SK-N-SH (cell line): ENCODE measurements at regions not wholly inside any gene's neighbourhood (a gene's known extent, or its start where the extent isn't known, plus 50 kb on each side); places are given as distances from the start of the nearest gene placed in this dataset.

Source experiments
- CTCF ChIA-PET: fragments of 300-600, 350-600 bp; formaldehyde crosslinking; extraction: SDS; loops from one replicate; lab custom pipeline; 2021; lab: Yijun Ruan, JAX
- POLR2A ChIA-PET: fragments of 350-600 bp; sonication (Branson Sonifier 250); formaldehyde crosslinking; extraction: SDS; loops from one replicate; lab custom pipeline; 2020; ENCODE audit warnings: antibody characterized with exemption, inconsistent platforms; lab: Yijun Ruan, JAX
- DNase-seq: peaks from one replicate; pipeline ENCODE4 v3.0.0; 2012
- H2AFZ ChIP-seq: fragments of 200-600 bp; sonication (generic); 2 replicates; pipeline ENCODE4 v1.8.1; 2016; ENCODE audit warnings: antibody characterized with exemption, mild to moderate bottlenecking, low read depth
- H3F3A ChIP-seq: fragments of 200-600 bp; sonication (generic); replicated peaks from 2 replicates; pipeline ENCODE3; 2016; ENCODE audit warnings: antibody characterized with exemption, mild to moderate bottlenecking; ENCODE audit not compliant: insufficient read depth
- H3K27ac ChIP-seq, 2 experiments: fragments of 200-500 bp in 1 of 2; fragments of 200-600 bp in 1 of 2; sonication (Bioruptor generic) in 1 of 2; sonication (generic), shearing (Covaris generic) in 1 of 2; 2 replicates each; pipeline versions ENCODE4 v1.5.1 to v1.6.1; 2014 to 2016; ENCODE audit warnings: low read depth in 2 of 2, inconsistent platforms in 1 of 2, low read length in 1 of 2, mild to moderate bottlenecking in 1 of 2, mixed read lengths in 1 of 2
- H3K27me3 ChIP-seq: fragments of 200-600 bp; sonication (generic), shearing (Covaris generic); 2 replicates; pipeline ENCODE4 v1.6.1; 2016; ENCODE audit warnings: mixed run types; ENCODE audit not compliant: insufficient read depth
- H3K36me3 ChIP-seq, 2 experiments: fragments of 200-500 bp in 1 of 2; fragments of 200-600 bp in 1 of 2; sonication (Bioruptor generic) in 1 of 2; sonication (generic) in 1 of 2; replicated peaks in 1 of 2; 2 replicates each; pipeline versions ENCODE3 to v1.5.1; 2014 to 2016; ENCODE audit warnings: low read length in 1 of 2, mild to moderate bottlenecking in 1 of 2; ENCODE audit not compliant: insufficient read depth in 2 of 2, control insufficient read depth in 1 of 2
- H3K4me1 ChIP-seq, 2 experiments: fragments of 200-500 bp in 1 of 2; fragments of 200-600 bp in 1 of 2; sonication (Bioruptor generic) in 1 of 2; sonication (generic), shearing (Covaris generic) in 1 of 2; 2 replicates each; pipeline versions ENCODE4 v1.5.1 to v1.6.1; 2014 to 2016; ENCODE audit warnings: low read depth in 1 of 2, low read length in 1 of 2, mixed run types in 1 of 2; ENCODE audit not compliant: insufficient read depth in 2 of 2, control insufficient read depth in 1 of 2
- H3K4me2 ChIP-seq: fragments of 200-600 bp; sonication (generic), shearing (Covaris generic); 2 replicates; pipeline ENCODE4 v1.6.1; 2017; ENCODE audit warnings: mixed run types
- H3K4me3 ChIP-seq, 2 experiments: fragments of 200-500 bp in 1 of 2; fragments of 200-600 bp in 1 of 2; sonication (Bioruptor generic) in 1 of 2; sonication (generic), shearing (Covaris generic) in 1 of 2; 2 replicates each; pipeline versions ENCODE4 v1.5.1 to v1.8.1; 2014 to 2016; ENCODE audit warnings: low read depth in 2 of 2, inconsistent platforms in 1 of 2, low read length in 1 of 2, mild to moderate bottlenecking in 1 of 2, mixed read lengths in 1 of 2, moderate library complexity in 1 of 2
- H3K79me2 ChIP-seq: fragments of 200-600 bp; sonication (generic); 2 replicates; pipeline ENCODE4 v1.8.1; 2017; ENCODE audit warnings: mild to moderate bottlenecking; ENCODE audit not compliant: insufficient read depth
- H3K9ac ChIP-seq: fragments of 200-600 bp; sonication (generic); 2 replicates; pipeline ENCODE4 v1.6.1; 2017; ENCODE audit warnings: mixed run types
- H3K9me2 ChIP-seq: fragments of 200-600 bp; sonication (generic); 2 replicates; pipeline ENCODE4 v1.6.1; 2017; ENCODE audit warnings: mixed run types
- H3K9me3 ChIP-seq: fragments of 200-600 bp; sonication (generic); 2 replicates; pipeline ENCODE4 v1.6.1; 2017; ENCODE audit warnings: mixed run types, mild to moderate bottlenecking, moderate library complexity
- H4K20me1 ChIP-seq: fragments of 200-600 bp; sonication (generic); 2 replicates; pipeline ENCODE4 v1.6.1; 2017; ENCODE audit warnings: mild to moderate bottlenecking, mixed run types; ENCODE audit not compliant: insufficient read depth
- CHD2 ChIP-seq: fragments of 150-350 bp; IDR thresholded peaks from 2 replicates; pipeline ENCODE4 v1.6.1; 2018; ENCODE audit warnings: low read length; ENCODE audit not compliant: partially characterized antibody
- ELF1 ChIP-seq: IDR thresholded peaks from 2 replicates; pipeline ENCODE4 v1.4.0; 2012
- EP300 ChIP-seq, 2 experiments: IDR thresholded peaks; 2 replicates each; pipeline versions ENCODE4 v1.4.0 to v1.6.1; 2012; ENCODE audit warnings: borderline replicate concordance in 1 of 2, low read depth in 1 of 2, low read length in 1 of 2
- FOXJ3 ChIP-seq: sonication (generic); formaldehyde crosslinking; IDR thresholded peaks from 2 replicates; pipeline ENCODE4 v1.5.1; 2020; ENCODE audit warnings: mild to moderate bottlenecking, missing genetic modification reagents
- FOXM1 ChIP-seq: IDR thresholded peaks from 2 replicates; pipeline ENCODE4 v1.4.0; 2012; ENCODE audit warnings: low read depth, mild to moderate bottlenecking
- JUND ChIP-seq: IDR thresholded peaks from 2 replicates; pipeline ENCODE4 v1.4.0; 2012
- MEF2A ChIP-seq: IDR thresholded peaks from 2 replicates; pipeline ENCODE4 v1.4.0; 2012; ENCODE audit warnings: low read depth, borderline replicate concordance
- MXI1 ChIP-seq: IDR thresholded peaks from 2 replicates; pipeline ENCODE4 v1.6.1; 2012; ENCODE audit warnings: mild to moderate bottlenecking, low read depth, low read length, improper control_type of control experiment
- NFIC ChIP-seq: IDR thresholded peaks from 2 replicates; pipeline ENCODE4 v1.4.0; 2012; ENCODE audit warnings: borderline replicate concordance
- NRF1 ChIP-seq: IDR thresholded peaks from 2 replicates; pipeline ENCODE4 v1.6.1; 2012; ENCODE audit warnings: low read depth, mild to moderate bottlenecking, low read length
- POLR2AphosphoS5 ChIP-seq: IDR thresholded peaks from 2 replicates; pipeline ENCODE4 v1.6.1; 2012; ENCODE audit warnings: low read depth, low read length
- RFX5 ChIP-seq: IDR thresholded peaks from 2 replicates; pipeline ENCODE4 v1.6.1; 2012; ENCODE audit warnings: mild to moderate bottlenecking, improper control_type of control experiment, low read length
- SIN3A ChIP-seq: IDR thresholded peaks from 2 replicates; pipeline ENCODE4 v1.6.1; 2012; ENCODE audit warnings: low read depth, mild to moderate bottlenecking, low read length, moderate library complexity, borderline replicate concordance
- SMC3 ChIP-seq: IDR thresholded peaks from 2 replicates; pipeline ENCODE4 v1.6.1; 2012; ENCODE audit warnings: low read depth, low read length, improper control_type of control experiment
- TCF12 ChIP-seq: IDR thresholded peaks from 2 replicates; pipeline ENCODE4 v1.4.0; 2012
- TEAD4 ChIP-seq: IDR thresholded peaks from 2 replicates; pipeline ENCODE4 v1.4.0; 2012; ENCODE audit warnings: mild to moderate bottlenecking, borderline replicate concordance; ENCODE audit not compliant: insufficient read depth
- YY1 ChIP-seq: IDR thresholded peaks from 2 replicates; pipeline ENCODE4 v1.4.0; 2012; ENCODE audit warnings: low read depth, mild to moderate bottlenecking
- WGBS: methylation state at CpG from one replicate; pipeline ENCODE4 v1.1.6; 2017; ENCODE audit warnings: low lambda C conversion rate; 5-methylcytosine and 5-hydroxymethylcytosine counted together
- TF ChIP-seq, protein P1 (sequence below): IDR thresholded peaks from 2 replicates; pipeline ENCODE4 v1.4.0; 2012; ENCODE audit warnings: low read depth, borderline replicate concordance
- TF ChIP-seq, protein P2 (sequence below): IDR thresholded peaks from 2 replicates; pipeline ENCODE4 v1.6.1; 2012; ENCODE audit warnings: mild to moderate bottlenecking, low read depth, low read length, moderate library complexity
- TF ChIP-seq, protein P3 (sequence below): IDR thresholded peaks from 2 replicates; pipeline ENCODE4 v1.4.0; 2012; ENCODE audit warnings: low read depth, borderline replicate concordance
- TF ChIP-seq, protein P4 (sequence below): fragments of 150-350 bp; IDR thresholded peaks from 2 replicates; pipeline ENCODE4 v1.6.1; 2016; ENCODE audit warnings: mild to moderate bottlenecking, low read depth, low read length
- TF ChIP-seq, protein P5 (sequence below): IDR thresholded peaks from 2 replicates; pipeline ENCODE4; 2012
- TF ChIP-seq, protein P6 (sequence below): fragments of 150-350 bp; IDR thresholded peaks from 2 replicates; pipeline ENCODE4 v1.6.1; 2017; ENCODE audit warnings: antibody characterized with exemption, low read length, low read depth, borderline replicate concordance
- TF ChIP-seq, protein P7 (sequence below): IDR thresholded peaks from 2 replicates; pipeline ENCODE4 v1.4.0; 2012; ENCODE audit warnings: low read depth

DNA sequence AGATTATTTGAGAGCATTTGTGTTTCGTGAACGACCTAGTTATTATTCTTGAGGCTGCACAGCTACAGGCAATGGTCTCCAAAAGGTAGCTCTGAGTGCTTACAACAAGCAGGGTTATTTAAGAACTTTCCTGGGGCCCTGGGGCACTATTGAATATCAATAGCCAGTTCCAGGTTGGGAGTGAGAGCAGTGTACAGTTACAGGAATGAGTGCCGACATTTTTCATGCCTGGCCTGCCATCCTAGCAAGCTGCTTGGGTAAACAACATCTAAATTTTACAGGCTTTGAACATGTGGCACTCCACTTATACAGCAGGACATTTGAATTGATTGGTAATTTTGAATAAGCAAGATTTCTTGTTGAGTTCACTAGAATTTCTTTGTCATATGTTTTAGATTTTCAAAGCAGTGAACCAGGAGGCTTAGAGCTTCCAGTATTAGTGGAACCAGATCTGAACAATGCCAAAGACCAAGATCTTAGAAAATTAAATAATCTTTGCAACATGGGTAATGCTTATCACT lies 171.9 kb upstream of the GDNF start (continued):
- TF ChIP-seq, protein P1, sequence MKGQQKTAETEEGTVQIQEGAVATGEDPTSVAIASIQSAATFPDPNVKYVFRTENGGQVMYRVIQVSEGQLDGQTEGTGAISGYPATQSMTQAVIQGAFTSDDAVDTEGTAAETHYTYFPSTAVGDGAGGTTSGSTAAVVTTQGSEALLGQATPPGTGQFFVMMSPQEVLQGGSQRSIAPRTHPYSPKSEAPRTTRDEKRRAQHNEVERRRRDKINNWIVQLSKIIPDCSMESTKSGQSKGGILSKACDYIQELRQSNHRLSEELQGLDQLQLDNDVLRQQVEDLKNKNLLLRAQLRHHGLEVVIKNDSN, result no peak
- no peak for TF ChIP-seq FOXJ3 (CRISPR knock-in tag)
- no peak for TF ChIP-seq FOXM1
- no peak for TF ChIP-seq POLR2AphosphoS5
- no peak for TF ChIP-seq NFIC
- TF ChIP-seq YY1, result no peak
- TF ChIP-seq, protein P2, sequence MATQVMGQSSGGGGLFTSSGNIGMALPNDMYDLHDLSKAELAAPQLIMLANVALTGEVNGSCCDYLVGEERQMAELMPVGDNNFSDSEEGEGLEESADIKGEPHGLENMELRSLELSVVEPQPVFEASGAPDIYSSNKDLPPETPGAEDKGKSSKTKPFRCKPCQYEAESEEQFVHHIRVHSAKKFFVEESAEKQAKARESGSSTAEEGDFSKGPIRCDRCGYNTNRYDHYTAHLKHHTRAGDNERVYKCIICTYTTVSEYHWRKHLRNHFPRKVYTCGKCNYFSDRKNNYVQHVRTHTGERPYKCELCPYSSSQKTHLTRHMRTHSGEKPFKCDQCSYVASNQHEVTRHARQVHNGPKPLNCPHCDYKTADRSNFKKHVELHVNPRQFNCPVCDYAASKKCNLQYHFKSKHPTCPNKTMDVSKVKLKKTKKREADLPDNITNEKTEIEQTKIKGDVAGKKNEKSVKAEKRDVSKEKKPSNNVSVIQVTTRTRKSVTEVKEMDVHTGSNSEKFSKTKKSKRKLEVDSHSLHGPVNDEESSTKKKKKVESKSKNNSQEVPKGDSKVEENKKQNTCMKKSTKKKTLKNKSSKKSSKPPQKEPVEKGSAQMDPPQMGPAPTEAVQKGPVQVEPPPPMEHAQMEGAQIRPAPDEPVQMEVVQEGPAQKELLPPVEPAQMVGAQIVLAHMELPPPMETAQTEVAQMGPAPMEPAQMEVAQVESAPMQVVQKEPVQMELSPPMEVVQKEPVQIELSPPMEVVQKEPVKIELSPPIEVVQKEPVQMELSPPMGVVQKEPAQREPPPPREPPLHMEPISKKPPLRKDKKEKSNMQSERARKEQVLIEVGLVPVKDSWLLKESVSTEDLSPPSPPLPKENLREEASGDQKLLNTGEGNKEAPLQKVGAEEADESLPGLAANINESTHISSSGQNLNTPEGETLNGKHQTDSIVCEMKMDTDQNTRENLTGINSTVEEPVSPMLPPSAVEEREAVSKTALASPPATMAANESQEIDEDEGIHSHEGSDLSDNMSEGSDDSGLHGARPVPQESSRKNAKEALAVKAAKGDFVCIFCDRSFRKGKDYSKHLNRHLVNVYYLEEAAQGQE, result no peak

DNA sequence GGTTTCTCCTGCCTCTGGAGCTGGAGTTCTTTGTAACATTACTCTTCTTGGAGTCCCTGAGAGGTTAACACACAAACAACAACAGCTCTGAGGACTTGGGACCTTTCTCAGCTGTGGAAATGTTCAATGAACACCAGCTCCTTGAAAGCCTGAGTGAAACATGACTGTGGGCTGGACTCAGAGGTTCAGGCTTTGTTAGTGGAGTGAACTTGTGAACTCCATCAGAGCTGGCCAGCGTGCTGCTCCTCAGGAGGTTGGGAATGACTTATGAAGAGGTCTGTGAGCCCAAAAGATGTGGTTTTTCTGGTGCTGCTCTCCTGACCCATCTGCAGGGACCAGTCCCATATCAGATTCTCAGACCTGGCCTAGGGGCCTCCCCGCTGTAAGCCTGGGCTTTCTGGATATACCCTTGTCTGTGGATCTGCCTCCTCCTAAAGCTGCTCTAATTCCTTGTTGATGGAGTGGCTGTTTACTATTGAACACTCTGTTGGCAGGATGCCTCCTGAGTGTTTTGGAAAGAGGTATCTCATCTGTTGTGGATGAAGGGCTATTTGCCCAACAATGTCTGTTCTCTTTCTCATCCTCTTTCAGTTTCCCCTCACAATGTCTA lies 170.0 kb upstream of the GDNF start:
- ChIA-PET POLR2A (no interaction called here), CTCF (no interaction called here)
- H3K4me2 ChIP-seq, result no peak overlapping the region
- no peak for DNase-seq
- no peak overlapping the region for H3K9ac ChIP-seq
- no peaks in the 10 kb centered on the region for H3K9me2 ChIP-seq
- no peaks in the 10 kb centered on the region for H4K20me1 ChIP-seq
- 0% methylated on average over 2 of the region's 2 CpGs for WGBS
- H3K27ac ChIP-seq, result no peak overlapping the region
- no peak overlapping the region for H3K4me3 ChIP-seq
- peaks cover 32% of the 10 kb centered on the region; the same call in 1 of the 2 replicates for H3K27me3 ChIP-seq
- H3K36me3 ChIP-seq, result no peaks in the 10 kb centered on the region
- H3F3A ChIP-seq, result no peaks in the 10 kb centered on the region
- H2AFZ ChIP-seq, result no peak overlapping the region
- H3K4me1 ChIP-seq, result no peaks in the 10 kb centered on the region
- H3K9me3 ChIP-seq, result no peaks in the 10 kb centered on the region
- H3K79me2 ChIP-seq, result no peaks in the 10 kb centered on the region
- no peak for TF ChIP-seq MXI1
- TF ChIP-seq, protein P3, sequence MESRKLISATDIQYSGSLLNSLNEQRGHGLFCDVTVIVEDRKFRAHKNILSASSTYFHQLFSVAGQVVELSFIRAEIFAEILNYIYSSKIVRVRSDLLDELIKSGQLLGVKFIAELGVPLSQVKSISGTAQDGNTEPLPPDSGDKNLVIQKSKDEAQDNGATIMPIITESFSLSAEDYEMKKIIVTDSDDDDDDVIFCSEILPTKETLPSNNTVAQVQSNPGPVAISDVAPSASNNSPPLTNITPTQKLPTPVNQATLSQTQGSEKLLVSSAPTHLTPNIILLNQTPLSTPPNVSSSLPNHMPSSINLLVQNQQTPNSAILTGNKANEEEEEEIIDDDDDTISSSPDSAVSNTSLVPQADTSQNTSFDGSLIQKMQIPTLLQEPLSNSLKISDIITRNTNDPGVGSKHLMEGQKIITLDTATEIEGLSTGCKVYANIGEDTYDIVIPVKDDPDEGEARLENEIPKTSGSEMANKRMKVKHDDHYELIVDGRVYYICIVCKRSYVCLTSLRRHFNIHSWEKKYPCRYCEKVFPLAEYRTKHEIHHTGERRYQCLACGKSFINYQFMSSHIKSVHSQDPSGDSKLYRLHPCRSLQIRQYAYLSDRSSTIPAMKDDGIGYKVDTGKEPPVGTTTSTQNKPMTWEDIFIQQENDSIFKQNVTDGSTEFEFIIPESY, result no peak
- TF ChIP-seq, protein P4, sequence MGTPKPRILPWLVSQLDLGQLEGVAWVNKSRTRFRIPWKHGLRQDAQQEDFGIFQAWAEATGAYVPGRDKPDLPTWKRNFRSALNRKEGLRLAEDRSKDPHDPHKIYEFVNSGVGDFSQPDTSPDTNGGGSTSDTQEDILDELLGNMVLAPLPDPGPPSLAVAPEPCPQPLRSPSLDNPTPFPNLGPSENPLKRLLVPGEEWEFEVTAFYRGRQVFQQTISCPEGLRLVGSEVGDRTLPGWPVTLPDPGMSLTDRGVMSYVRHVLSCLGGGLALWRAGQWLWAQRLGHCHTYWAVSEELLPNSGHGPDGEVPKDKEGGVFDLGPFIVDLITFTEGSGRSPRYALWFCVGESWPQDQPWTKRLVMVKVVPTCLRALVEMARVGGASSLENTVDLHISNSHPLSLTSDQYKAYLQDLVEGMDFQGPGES, result no peak
- no peak for TF ChIP-seq TCF12
- TF ChIP-seq, protein P5, sequence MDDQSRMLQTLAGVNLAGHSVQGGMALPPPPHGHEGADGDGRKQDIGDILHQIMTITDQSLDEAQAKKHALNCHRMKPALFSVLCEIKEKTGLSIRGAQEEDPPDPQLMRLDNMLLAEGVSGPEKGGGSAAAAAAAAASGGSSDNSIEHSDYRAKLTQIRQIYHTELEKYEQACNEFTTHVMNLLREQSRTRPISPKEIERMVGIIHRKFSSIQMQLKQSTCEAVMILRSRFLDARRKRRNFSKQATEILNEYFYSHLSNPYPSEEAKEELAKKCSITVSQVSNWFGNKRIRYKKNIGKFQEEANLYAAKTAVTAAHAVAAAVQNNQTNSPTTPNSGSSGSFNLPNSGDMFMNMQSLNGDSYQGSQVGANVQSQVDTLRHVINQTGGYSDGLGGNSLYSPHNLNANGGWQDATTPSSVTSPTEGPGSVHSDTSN, result no peak
- TF ChIP-seq, protein P6, sequence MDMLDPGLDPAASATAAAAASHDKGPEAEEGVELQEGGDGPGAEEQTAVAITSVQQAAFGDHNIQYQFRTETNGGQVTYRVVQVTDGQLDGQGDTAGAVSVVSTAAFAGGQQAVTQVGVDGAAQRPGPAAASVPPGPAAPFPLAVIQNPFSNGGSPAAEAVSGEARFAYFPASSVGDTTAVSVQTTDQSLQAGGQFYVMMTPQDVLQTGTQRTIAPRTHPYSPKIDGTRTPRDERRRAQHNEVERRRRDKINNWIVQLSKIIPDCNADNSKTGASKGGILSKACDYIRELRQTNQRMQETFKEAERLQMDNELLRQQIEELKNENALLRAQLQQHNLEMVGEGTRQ, result no peak
- TF ChIP-seq JUND, result no peak
- TF ChIP-seq YY1, result no peak
- no peak for TF ChIP-seq TEAD4
- TF ChIP-seq SIN3A, result no peak
- no peak for TF ChIP-seq ELF1
- TF ChIP-seq SMC3, result no peak
- TF ChIP-seq, protein P7, sequence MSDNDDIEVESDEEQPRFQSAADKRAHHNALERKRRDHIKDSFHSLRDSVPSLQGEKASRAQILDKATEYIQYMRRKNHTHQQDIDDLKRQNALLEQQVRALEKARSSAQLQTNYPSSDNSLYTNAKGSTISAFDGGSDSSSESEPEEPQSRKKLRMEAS, result no peak
- TF ChIP-seq CHD2, result no peak
- TF ChIP-seq NRF1, result no peak
- no peak for TF ChIP-seq MEF2A
- TF ChIP-seq EP300 (IDR thresholded peaks at IDR 0.05; ENCODE audit: borderline replicate concordance in 1 of 2, low read depth in 1 of 2, low read length in 1 of 2), result no peak
- TF ChIP-seq RFX5, result no peak
